HG02588 (cell line): ENCODE measurements at regions not wholly inside any gene's neighbourhood (a gene's known extent, or its start where the extent isn't known, plus 50 kb on each side); places are given as distances from the start of the nearest gene placed in this dataset.

Source experiments
- ATAC-seq: cut with Tn5 transposase; IDR thresholded peaks from one replicate; pipeline ENCODE4 v1.9.1; 2021; ENCODE audit warnings: mild to moderate bottlenecking, moderate library complexity; ENCODE audit not compliant: unreplicated experiment

DNA sequence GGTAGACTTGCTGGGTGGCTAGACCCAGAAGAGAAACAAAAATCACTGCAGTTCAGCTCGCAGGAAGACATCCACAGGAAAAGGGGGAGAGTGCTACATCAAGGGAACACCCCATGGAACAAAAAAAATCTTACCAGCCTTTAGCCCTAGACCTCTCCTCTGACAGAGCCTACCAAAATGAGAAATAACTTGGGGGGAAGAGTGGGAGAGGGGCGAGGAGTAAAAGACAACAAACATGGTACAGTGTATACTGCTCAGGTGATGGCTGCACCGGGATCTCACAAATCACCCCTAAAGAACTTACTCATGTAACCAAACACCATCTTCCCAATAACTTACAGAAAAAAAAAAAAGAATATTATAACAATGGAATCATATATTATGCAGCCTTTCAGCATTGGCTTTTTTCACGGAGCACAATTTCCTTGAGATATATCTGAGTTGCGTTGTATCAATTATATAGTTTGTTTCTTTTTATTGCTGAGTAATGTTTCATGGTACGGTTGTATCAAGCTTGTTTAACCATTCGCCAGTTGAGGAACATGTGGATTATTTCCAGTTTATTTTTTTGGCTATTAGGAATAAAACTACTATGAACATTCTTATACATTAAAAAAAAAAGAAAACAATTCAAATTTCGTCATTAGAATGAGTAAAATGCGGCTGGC, 90.9 kb downstream of the ZNF280B start:
- ATAC-seq, result no peak

- no peak for ATAC-seq
Measured at GRCh38 chr22:22418163-22418549, 90.4 kb downstream of the ZNF280B start.

- ATAC-seq, result no peak
Measured at GRCh38 chr22:22418957-22419356, 89.6 kb downstream of the ZNF280B start.

DNA sequence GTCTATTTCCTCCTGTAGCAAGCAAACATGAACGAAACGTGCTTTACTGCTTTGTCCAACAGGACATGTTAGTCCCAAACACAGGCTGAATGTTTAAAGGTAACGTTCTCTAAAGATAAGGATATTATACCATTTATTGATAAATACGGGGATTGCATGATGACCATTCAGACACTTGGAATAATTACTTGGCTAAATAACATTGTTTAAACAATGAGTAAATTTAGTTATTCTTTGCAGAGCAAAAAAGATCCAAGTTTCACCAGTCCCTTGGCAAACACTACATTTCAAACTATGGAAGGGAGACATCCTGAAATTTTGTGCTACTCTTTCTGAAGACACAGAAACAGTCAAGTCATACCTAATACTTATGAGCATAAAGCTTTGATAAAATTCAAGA, 88.0 kb downstream of the ZNF280B start:
- ATAC-seq, result no peak

GRCh38 chr22:22421392-22421791, 87.2 kb downstream of the ZNF280B start:
- ATAC-seq, result no peak

GRCh38 chr22:22422629-22423112, 85.9 kb downstream of the ZNF280B start:
- peak; percentile 95 for ATAC-seq

- no peak for ATAC-seq
Measured at GRCh38 chr22:22423681-22424080, 84.9 kb downstream of the ZNF280B start.

- no peak for ATAC-seq
Measured at GRCh38 chr22:22424210-22424800, 84.2 kb downstream of the ZNF280B start.

DNA sequence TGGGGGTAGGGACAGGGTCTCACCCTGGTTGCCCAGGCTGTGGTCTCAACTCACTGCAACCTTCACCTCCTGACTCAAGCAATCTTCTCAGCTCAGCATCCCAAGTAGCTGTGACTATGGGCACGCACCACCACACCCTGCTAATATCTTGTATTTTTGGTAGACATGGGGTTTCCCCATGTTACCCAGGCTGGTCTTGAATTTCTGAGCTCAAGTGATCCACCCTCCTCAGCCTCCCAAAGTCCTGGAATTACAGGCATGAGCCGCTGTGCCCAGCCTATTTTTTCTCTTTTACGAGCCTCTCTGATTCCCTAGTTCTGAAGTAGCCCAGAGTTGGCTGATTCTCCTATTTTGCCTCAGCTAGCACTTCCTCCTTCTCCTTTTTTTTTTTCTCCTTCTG, 83.6 kb downstream of the ZNF280B start:
- ATAC-seq, result no peak

- no peak for ATAC-seq
Measured at GRCh38 chr22:22425356-22425755, 83.2 kb downstream of the ZNF280B start.

DNA sequence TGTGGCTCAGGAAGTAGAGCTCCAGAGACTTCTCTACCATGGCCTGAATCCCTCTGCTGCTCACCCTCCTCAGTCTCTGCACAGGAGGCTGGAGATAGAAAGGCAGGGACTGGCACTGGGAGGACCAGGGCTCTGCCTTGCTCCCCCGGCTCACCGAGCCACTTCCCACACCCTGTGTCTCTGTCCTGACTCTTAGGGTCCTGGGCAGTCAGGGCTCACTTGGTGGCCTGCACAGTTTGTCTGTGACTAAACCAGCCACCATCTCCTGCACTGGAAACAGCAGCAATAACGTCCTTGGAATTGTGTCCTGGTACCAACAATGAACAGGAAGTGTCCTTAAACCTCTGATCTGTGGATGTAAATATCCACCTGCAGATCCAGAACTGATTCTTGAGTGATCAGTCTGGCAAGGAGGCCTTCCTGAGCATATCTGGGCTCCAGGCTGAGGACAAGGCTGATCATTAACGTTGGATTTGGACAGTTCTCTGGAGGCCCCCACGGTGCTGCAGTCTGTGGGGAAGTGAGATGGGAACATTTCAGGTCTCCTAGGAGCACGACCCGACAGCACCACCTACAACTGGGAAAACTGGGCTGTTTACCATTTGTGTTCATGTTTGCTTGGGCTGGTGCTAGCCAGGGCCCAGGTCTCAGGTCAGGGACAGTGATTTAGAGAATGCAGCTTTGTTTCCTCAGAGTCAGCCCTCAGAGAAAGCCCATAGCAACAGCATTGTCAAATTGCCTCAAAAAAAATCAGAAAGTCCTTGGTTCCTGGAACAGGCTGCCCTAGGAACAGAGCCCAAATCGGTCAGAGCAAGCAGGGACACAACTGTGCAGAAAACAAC, 82.5 kb downstream of the ZNF280B start:
- ATAC-seq, result no peak

- ATAC-seq, result no peak
Measured at GRCh38 chr22:22427542-22428065, 80.9 kb downstream of the ZNF280B start.

GRCh38 chr22:22428222-22429098, 80.1 kb downstream of the ZNF280B start:
- ATAC-seq, result no peak

DNA sequence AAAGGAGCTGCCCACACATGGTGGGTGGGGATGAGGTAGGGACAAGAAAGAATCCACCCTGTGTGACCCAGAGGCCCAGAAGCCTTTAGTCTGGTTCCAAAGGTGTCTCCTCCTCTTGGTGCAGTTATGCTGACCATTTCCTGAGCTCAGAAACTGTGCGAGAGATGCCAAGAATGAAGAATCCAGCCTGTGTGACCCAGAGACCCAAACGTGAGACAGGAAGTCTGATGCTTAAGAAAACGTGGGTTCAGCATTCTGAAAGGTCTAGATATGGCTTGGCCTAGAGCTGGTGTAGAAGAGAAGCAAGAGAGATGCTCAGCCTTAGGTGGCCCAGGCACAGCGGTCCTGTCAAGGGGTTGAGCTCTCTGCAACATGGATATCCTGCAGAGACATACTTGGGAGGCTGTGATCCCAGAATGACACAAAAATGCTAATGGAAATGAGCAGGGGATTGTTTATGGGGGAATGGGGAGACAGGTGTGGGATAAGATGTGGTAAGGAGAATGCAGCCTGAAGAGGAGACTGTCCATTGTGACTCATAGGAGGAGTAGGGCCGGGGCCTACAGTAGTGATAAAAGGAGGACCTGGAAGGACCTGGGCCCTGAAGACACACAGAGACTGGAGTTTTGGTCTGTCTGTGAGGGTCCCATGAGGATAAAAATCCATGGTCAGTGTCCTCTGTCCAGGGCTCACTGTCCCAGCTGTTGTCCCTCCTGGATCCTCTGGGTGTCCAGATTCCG, 79.0 kb downstream of the ZNF280B start:
- ATAC-seq, result no peak

- ATAC-seq, result no peak
Measured at GRCh38 chr22:22430111-22430820, 78.3 kb downstream of the ZNF280B start.

DNA sequence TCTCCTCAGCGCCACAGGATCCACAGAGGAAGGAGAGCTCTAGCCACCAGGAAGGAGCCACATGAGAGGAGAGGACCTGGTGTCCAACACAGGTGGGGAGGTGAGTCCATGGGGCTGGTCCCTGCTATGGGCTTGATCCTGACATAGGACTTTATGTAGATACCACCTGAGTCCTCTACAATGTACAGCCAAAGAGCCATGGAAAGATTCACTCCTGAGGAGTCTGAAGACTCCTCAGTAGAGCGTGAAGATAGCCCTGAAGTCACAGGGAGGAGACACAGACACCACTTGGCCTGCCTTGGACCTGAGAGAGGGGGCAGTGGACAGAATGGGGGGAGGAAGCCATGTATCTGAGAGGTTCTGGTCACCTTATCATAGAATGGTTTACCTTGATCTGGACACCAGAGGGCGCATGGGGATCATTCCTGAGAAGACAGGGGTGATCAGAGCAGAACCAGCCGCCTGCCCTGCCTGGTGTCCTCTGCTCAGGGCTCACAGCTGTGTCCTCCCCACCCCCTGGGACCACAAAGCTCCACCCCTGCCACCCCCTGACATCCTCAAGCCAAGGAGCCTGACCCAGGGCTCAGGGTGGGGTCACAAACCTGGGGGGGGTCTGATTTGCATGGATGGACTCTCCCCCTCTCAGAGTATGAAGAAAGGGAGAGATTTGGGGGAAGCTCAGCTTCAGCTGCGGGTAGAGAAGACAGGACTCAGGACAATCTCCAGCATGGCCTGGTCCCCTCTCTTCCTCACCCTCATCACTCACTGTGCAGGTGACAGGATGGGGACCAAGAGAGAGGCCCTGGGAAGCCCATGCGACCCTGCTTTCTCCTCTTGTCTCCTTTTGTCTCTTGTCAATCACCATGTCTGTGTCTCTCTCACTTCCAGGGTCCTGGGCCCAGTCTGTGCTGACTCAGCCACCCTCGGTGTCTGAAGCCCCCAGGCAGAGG, 77.0 kb downstream of the ZNF280B start:
- no peak for ATAC-seq

- no peak for ATAC-seq
Measured at GRCh38 chr22:22432479-22432878, 76.1 kb downstream of the ZNF280B start.

DNA sequence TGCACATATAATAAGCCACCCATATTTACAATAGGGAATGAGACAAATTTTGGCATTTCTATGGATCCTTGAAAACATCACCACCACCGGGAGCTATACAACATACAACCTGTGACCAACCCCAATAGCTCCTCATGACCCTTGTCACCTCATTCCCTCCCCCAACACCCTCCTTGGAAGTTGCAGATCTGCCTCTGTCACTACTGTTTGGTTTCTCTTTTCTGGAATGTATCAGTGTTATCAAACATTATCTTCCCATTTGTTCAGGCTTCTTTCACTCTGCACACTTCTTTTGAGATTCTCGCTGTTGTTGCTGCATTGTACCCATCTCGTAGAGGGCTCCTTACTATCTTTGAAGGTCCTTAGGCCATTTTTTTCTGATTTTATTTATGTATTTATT, 75.6 kb downstream of the ZNF280B start:
- ATAC-seq, result no peak
